ENCODE measurements at regions not wholly inside any gene's neighbourhood (a gene's known extent, or its start where the extent isn't known, plus 50 kb on each side); places are given as distances from the start of the nearest gene placed in this dataset.
A peak's percentile ranks its signal among the peaks of the same experiment; 100 is the strongest.
"Not testable (repeated sequence)": the region's sequence is repeated elsewhere in the genome, so short reads cannot be mapped to it uniquely, and the experiment has no call there.

GRCh38 chr2:88865801-88866371, 174.4 kb downstream of the RPIA start:
- DNase-seq: no peak

DNA sequence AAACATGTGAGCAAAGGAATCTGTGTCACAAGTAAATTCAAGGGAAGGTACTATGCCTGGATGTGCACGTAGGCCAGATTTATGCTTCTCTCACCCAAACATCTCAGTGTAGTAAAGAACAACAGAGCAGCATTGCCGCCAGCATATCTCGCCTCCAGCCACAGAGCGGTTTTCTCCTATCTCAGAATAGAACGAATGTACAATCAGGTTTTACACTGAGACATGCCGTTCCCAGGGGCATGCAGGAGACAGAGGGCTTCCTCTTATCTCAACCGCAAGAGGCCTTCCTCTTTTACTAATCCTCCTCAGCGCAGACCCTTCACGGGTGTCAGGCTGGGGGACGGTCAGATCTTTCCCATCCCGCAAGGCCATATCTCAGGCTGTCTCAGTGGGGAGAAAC, 175.3 kb downstream of the RPIA start:
- no peak for DNase-seq

- no peak for DNase-seq
Measured at GRCh38 chr2:88868861-88869260, 177.4 kb downstream of the RPIA start.

DNA sequence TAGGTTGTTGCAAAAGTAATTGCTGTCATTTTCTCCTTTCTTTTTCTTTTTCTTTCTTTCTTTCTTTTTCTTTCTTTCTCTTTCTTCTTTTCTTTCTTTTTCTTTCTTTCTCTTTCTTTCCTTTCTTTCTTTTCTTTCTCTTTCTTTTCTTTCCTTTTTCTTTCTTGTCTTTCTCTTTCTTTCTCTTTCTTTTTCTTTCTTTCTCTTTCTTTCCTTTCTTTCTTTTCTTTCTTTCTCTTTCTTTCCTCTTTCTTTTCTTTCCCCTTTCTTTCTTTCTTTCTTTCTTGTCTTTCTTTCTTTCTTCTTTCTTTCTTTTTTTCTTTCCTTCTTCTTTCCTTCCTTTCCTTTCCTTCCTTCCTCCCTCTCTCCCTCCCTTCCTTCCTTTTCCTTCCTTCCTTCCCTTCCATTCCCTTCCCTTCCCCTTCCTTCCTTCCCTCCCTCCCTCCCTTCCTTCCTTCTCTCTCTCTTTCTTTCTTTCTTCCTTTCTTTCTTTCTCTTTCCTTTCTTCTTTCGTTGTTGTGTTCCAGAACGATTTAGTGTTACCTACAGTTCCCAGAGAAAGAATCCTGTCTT, 178.9 kb downstream of the RPIA start:
- no peak for DNase-seq

DNA sequence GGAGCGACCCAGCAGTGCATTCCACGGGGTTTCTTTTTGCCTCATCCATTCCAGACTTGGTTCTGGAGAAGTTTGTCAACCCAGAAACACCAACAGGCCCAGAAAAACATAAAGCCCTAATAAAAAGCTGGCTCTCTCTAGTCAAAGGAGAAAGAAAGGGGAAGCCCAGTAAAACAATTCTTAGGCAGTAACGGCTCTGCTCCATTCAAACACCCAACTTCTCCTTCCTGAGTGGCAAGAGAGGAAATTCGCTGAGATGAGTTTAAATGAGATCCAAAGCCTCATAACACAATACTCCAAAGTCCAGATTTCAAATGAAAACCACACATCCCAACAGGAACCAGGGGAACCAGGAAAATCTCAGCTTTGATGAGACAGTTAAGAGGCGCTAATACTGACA, 179.9 kb downstream of the RPIA start:
- DNase-seq: peak; percentile 18

- DNase-seq: no peak
Measured at GRCh38 chr2:88873620-88874019, 182.1 kb downstream of the RPIA start.

GRCh38 chr2:88874063-88874657, 182.7 kb downstream of the RPIA start:
- DNase-seq: peak; percentile 76

DNA sequence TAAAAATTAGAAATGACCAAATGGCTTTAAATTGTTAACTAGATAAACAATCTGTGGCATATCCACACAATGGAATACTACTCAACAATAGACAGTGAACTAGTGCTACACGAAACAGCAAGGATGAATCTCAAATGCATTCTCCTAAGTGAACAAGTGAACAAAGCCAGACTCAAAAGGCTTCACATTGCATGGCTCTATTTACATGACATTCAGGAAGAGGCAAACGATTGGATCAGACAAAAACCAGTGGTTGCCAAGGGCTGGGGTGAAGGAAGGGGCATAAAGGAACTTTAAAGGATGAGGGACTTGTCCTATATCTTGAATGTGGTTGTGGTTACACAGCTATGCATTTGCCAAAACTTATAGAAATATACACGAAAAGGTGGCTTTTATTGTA, 184.3 kb downstream of the RPIA start:
- no peak for DNase-seq

DNA sequence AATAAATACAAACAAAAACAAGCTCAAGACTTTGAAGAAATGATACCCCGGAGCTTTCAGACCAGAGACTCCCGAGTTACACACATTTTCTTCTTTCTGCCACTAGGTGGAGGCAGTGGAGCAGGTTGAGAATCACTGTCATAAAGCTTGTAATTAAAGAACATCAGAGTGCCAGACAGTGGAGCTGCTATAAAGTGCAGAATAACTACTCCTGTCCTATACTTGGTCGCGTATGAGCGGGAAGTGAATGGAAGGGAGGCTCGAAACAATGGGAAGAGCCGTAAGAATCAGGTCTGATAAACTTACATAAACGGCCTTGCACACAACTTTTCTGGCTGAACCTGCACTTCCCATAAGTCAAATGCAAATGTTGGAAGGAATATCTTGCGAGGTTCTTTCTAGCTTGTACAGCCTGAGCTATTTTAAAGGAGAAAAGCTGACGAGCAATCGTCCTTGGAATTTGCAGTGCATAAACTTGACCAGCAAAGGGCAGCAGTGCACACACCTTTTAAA, 189.0 kb downstream of the RPIA start:
- DNase-seq: peak; percentile 63

- DNase-seq: no peak
Measured at GRCh38 chr2:88885275-88885674, 193.8 kb downstream of the RPIA start.

DNA sequence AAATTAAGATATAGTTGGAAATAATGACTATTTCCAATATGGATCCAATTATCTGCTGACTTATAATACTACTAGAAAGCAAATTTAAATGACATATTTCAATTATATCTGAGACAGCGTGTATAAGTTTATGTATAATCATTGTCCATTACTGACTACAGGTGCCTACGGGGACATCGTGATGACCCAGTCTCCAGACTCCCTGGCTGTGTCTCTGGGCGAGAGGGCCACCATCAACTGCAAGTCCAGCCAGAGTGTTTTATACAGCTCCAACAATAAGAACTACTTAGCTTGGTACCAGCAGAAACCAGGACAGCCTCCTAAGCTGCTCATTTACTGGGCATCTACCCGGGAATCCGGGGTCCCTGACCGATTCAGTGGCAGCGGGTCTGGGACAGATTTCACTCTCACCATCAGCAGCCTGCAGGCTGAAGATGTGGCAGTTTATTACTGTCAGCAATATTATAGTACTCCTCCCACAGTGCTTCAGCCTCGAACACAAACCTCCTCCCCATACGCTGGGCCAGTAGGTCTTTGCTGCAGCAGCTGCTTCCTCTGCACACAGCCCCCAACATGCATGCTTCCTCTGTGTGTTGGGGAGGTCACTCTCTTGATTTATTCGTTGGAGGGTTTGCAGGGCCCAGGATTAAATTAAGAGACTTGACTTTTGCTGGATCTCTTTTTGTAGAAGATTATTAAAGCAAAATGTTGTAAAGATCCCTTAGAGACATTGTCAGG, 194.4 kb downstream of the RPIA start:
- DNase-seq: no peak

DNA sequence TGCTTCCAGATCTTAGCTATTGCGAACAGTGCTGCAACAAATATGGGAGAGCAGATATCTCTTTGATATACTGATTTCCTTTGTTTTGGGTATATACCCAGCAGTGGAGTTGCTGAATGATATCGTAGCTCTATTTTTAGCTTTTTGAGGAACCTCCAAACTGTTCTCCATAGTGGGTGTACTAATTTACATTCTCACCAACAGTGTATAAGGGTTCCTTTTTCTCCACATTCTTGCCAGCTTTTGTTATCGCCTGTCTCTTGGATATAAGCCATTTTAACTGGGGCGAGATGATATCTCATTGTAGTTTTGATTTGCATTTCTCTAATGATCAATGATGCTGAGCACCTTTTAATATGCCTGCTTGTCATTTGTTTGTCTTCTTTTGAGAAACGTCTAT, 196.0 kb downstream of the RPIA start:
- DNase-seq: peak; percentile 29

DNA sequence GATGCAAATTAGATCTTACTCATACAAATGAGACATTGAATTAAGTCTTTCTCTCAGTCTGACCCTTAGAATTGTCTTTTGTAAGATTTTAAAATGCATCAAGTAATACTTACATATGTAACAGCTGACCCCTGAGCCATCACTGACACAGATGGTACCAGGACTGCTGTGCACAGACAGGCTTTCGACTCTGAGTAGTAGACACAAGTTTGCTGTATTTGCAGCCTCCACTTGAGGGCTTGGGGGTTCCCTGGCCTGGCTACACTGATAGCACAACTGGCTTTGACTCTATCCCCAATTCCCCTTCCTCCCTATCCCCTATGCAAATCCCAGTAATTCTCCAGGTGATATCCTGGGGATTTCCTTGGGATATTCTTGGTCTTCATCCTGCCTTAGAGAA, 200.7 kb downstream of the RPIA start:
- DNase-seq: no peak

- no peak for DNase-seq
Measured at GRCh38 chr2:88892788-88893187, 201.3 kb downstream of the RPIA start.

DNA sequence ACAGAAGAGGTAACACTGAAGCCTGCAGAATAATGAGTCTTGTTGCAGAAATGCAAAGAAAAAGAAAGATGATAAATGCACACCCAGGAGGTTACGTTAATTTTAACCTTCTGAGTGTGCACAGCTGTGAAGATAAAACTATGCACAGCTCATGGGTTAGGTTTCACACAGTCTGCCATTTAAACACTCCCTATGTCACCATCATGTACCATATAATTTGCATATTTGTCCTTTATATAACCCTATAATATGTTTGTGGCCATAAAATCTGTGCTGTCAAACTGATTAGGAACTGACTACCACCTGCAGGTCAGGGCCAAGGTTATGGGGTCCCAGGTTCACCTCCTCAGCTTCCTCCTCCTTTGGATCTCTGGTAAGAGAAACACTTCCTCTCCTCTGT, 205.5 kb downstream of the RPIA start:
- DNase-seq: no peak

DNA sequence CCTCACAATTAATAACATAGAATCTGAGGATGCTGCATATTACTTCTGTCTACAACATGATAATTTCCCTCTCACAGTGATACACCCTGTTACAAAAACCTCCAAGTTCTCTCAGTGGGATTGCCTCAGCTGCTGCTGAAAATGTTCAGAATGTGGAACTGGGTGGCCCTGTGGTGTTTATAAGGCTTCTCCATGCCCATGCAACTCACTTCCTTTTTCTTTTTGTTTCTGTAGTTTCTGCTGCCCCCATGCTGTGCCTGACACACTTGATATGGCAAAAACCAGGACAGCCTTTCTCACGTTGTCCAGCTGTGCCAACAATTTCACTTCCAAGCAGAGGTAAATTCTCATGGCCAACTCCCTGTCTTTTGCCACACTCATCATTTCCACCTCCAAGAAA, 206.2 kb downstream of the RPIA start:
- DNase-seq: peak; percentile 43

- DNase-seq: peak; percentile 66
Measured at GRCh38 chr2:88903749-88904353, 212.4 kb downstream of the RPIA start.

GRCh38 chr2:88913280-88913679, 221.8 kb downstream of the RPIA start:
- no peak for DNase-seq

GRCh38 chr2:88919087-88919738, 227.7 kb downstream of the RPIA start:
- peak; percentile 33 for DNase-seq

DNA sequence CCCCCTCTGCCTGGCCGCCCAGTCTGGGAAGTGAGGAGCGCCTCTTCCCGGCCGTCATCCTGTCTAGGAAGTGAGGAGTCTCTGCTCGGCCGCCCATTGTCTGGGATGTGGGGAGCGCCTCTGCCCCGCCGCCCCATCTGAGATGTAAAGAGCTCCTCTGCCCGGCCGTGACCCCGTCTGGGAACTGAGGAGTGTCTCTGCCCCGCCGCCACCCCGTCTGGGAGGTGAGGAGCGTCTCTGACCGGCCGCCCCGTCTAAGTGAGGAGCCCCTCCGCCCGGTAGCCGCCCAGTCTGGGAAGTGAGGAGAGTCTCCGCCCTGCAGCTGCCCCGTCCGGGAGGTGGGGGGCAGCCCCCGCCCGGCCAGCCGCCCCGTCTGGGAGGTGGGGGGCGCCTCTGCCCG, 228.9 kb downstream of the RPIA start:
- DNase-seq: not testable (repeated sequence)

DNA sequence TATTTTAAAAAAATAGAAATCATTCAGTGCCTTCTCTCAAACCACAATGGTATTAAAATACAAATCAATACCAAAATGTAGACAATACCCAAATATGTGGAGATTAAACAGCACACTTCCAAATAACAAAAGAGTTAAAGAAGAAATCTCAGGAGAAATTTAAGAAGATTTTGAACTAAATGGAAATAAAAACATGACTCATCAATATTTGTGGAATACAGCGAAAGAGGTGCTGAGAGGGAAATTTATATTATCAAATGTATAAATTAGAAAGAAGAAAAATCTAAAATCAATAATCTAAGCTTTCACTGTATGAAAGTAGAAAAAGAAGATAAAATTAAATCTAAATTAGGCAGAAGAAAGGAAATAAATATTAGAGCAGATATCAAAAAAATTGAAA, 233.1 kb downstream of the RPIA start:
- no peak for DNase-seq

DNA sequence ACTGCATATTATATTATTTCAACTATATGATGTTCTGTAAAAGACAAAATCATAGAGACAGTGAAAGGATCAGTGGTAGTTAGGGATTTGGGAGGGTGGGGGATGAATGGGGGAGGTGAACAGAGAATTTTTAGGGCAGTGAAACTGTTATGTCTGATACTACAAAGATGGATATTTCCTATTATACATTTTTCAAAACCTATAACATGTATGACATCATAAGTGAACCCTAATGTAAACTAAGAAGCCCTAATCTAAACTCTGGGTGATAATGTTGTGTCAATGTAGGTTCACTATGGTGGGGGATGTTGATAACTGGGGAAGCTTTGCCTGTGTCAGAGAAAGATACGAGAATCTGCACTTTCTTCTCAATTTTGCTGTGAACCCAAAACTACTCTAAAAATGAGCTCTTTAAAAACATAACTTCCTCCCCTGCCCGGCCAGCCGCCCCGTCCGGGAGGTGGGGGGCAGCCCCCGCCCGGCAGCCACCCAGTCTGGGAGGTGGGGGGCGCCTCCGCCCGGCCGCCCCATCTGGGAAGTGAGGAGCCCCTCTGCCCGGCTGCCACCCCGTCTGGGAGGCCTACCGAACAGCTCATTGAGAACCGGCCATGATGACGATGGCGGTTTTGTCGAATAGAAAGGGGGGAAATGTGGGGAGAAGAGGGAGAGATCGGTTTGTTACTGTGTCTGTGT, 234.4 kb downstream of the RPIA start:
- DNase-seq: no peak
